ENCODE measurements at regions not wholly inside any gene's neighbourhood (a gene's known extent, or its start where the extent isn't known, plus 50 kb on each side); places are given as distances from the start of the nearest gene placed in this dataset.

DNA sequence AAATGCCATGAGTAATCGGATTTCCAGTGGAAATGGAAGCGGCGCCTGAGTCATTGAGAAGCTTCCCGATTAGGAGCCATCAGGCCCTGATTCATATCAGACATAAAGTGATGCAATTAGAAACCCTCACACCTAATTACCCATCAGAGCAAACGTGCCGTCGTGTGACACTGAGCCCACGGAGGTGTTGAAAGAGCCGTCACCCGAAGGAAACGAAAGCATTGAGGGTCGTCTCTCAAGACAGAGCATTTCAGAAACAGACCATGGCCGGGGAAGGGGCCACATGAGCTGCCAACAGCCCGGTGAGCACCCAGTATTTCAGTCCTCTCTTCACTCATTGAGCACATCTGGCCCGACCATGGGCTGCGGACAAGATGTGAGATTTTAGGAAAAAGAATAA, 829.3 kb downstream of the TBC1D22A start:
- TF ChIP-seq POLR2AphosphoS5 (IDR thresholded peaks at IDR 0.05; ENCODE audit: low read depth, low read length) (no peak), CTCF (IDR thresholded peaks at IDR 0.05) (no peak), REST (IDR thresholded peaks at IDR 0.05; ENCODE audit: insufficient read depth in 1 of 2, low read depth in 2 of 2, low read length in 1 of 2) (no peak), TCF7L2 (IDR thresholded peaks at IDR 0.05; ENCODE audit: low read depth, low read length) (no peak), SIN3A (IDR thresholded peaks at IDR 0.05; ENCODE audit: borderline replicate concordance, insufficient read depth, low read depth, low read length) (no peak)

Measured in Panc1 (cell line).